DND-41 (cell line): ENCODE measurements at regions not wholly inside any gene's neighbourhood (a gene's known extent, or its start where the extent isn't known, plus 50 kb on each side); places are given as distances from the start of the nearest gene placed in this dataset.

Experiments used
- ATAC-seq: fragments of 200-7000 bp; cut with Tn5 transposase; 3 replicates; pipeline ENCODE4 v1.9.1; 2021; ENCODE audit warnings: low read depth; ENCODE audit not compliant: insufficient read depth
- DNase-seq: peaks from one replicate; pipeline ENCODE4 v3.0.0-alpha.2; 2020
- H2AFZ ChIP-seq: 2 replicates; pipeline ENCODE4 v1.6.0; 2012; ENCODE audit warnings: low read depth, low read length
- H3K27ac ChIP-seq: 2 replicates; pipeline ENCODE4 v1.5.1; 2012; ENCODE audit warnings: low read length, inconsistent platforms
- H3K27me3 ChIP-seq: fragments of 200-600 bp; sonication (generic); 2 replicates; pipeline ENCODE4 v1.6.0; 2012; ENCODE audit warnings: low read length, mild to moderate bottlenecking, inconsistent platforms; ENCODE audit not compliant: insufficient read depth, poor library complexity
- H3K36me3 ChIP-seq: 2 replicates; pipeline ENCODE4 v1.5.1; 2012; ENCODE audit warnings: low read length, inconsistent platforms; ENCODE audit not compliant: insufficient read depth
- H3K4me1 ChIP-seq: 2 replicates; pipeline ENCODE4 v1.5.1; 2012; ENCODE audit warnings: mild to moderate bottlenecking, low read length; ENCODE audit not compliant: insufficient read depth
- H3K4me2 ChIP-seq: 2 replicates; pipeline ENCODE4 v1.6.0; 2012; ENCODE audit warnings: mild to moderate bottlenecking, moderate library complexity, low read length, inconsistent platforms; ENCODE audit not compliant: insufficient read depth
- H3K4me3 ChIP-seq, 2 experiments: fragments of 200-600 bp in 1 of 2; shearing (Covaris generic) in 1 of 2; 2 replicates each; pipeline ENCODE4 v1.5.1; 2012 to 2016; ENCODE audit warnings: inconsistent platforms in 2 of 2, low read length in 2 of 2, mild to moderate bottlenecking in 2 of 2, low read depth in 1 of 2, moderate library complexity in 1 of 2
- H3K79me2 ChIP-seq: 2 replicates; pipeline ENCODE4 v1.6.0; 2012; ENCODE audit warnings: low read length, inconsistent platforms; ENCODE audit not compliant: insufficient read depth
- H3K9ac ChIP-seq: 2 replicates; pipeline ENCODE4 v1.6.0; 2012; ENCODE audit warnings: low read depth, mild to moderate bottlenecking, inconsistent platforms, low read length, moderate library complexity
- H3K9me3 ChIP-seq: 2 replicates; pipeline ENCODE4 v1.5.1; 2012; ENCODE audit warnings: low read length, moderate library complexity, mild to moderate bottlenecking, inconsistent platforms; ENCODE audit not compliant: insufficient read depth, severe bottlenecking
- H4K20me1 ChIP-seq: 2 replicates; pipeline ENCODE4 v1.6.0; 2012; ENCODE audit warnings: low read length; ENCODE audit not compliant: insufficient read depth
- EZH2 ChIP-seq: IDR thresholded peaks from 3 replicates; pipeline ENCODE4 v1.6.1; 2012; ENCODE audit warnings: borderline replicate concordance, low read depth, mild to moderate bottlenecking, moderate library complexity, low read length, inconsistent platforms; ENCODE audit not compliant: severe bottlenecking
- TF ChIP-seq, protein P1 (sequence below): IDR thresholded peaks from 2 replicates; pipeline ENCODE4 v1.5.1; 2012; ENCODE audit warnings: borderline replicate concordance, low read length, moderate library complexity, mild to moderate bottlenecking; ENCODE audit not compliant: poor library complexity, severe bottlenecking; ENCODE audit errors: extremely low read depth

GRCh38 chr10:36761121-36761520 is 364.3 kb upstream of the ANKRD30A start:
- Histone ChIP-seq H3K4me3 (no peak overlapping the region), H3K4me2 (no peak overlapping the region), H3K27ac (no peak overlapping the region), H3K27me3 (no peaks in the 10 kb centered on the region), H3K79me2 (no peaks in the 10 kb centered on the region), H3K4me1 (no peaks in the 10 kb centered on the region), H3K9ac (no peak overlapping the region), H3K9me3 (no peaks in the 10 kb centered on the region), H2AFZ (no peak overlapping the region), H4K20me1 (no peaks in the 10 kb centered on the region), H3K36me3 (no peaks in the 10 kb centered on the region)
- DNase-seq (no peak), ATAC-seq (no peak)
- no peak for TF ChIP-seq EZH2
- TF ChIP-seq, protein P1, sequence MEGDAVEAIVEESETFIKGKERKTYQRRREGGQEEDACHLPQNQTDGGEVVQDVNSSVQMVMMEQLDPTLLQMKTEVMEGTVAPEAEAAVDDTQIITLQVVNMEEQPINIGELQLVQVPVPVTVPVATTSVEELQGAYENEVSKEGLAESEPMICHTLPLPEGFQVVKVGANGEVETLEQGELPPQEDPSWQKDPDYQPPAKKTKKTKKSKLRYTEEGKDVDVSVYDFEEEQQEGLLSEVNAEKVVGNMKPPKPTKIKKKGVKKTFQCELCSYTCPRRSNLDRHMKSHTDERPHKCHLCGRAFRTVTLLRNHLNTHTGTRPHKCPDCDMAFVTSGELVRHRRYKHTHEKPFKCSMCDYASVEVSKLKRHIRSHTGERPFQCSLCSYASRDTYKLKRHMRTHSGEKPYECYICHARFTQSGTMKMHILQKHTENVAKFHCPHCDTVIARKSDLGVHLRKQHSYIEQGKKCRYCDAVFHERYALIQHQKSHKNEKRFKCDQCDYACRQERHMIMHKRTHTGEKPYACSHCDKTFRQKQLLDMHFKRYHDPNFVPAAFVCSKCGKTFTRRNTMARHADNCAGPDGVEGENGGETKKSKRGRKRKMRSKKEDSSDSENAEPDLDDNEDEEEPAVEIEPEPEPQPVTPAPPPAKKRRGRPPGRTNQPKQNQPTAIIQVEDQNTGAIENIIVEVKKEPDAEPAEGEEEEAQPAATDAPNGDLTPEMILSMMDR: no peak

DNA sequence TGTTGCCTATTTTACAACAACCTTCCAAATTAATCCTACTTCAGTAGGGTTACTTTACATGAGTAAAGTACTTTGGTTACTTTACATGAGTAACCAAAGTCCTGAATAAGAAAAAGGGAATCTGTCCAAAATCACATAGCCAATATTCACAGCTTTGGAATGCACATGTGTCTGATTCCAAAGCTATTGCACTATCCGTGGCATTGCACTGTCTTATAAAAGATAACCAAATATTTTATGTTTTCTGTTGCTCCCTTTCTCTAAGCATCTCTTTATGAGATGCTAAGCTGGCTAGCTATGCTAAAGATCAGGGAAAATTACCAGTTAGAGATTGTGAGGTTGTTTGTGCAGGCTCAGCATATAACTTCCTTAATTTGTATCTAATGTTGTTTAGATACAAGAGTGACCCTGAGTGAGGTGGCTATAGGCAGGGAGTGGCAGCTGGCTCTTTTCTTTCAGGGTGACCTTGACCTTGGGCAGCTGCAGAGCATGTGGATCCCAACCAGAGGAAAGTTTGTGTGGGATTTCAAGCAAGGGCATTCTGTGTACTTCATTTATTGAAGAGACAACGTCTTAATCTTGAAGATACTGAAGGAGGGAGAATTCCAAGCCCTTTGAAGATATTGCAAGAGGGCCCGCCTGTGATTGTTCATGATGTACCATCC is 366.1 kb upstream of the ANKRD30A start:
- no peak for TF ChIP-seq EZH2
- TF ChIP-seq, protein P1: no peak
- no peak for ATAC-seq
- no peaks in the 10 kb centered on the region for H4K20me1 ChIP-seq
- no peak overlapping the region for H2AFZ ChIP-seq
- H3K27ac ChIP-seq: no peak overlapping the region
- H3K9me3 ChIP-seq: no peaks in the 10 kb centered on the region
- H3K79me2 ChIP-seq: no peaks in the 10 kb centered on the region
- H3K4me1 ChIP-seq: no peaks in the 10 kb centered on the region
- H3K9ac ChIP-seq: no peak overlapping the region
- H3K4me2 ChIP-seq: no peak overlapping the region
- no peaks in the 10 kb centered on the region for H3K36me3 ChIP-seq
- no peaks in the 10 kb centered on the region for H3K27me3 ChIP-seq
- DNase-seq: no peak
- no peak overlapping the region for H3K4me3 ChIP-seq

- Histone ChIP-seq H3K79me2 (no peaks in the 10 kb centered on the region), H2AFZ (no peak overlapping the region), H3K36me3 (no peaks in the 10 kb centered on the region), H3K27ac (no peak overlapping the region), H3K4me1 (no peaks in the 10 kb centered on the region), H3K9me3 (no peaks in the 10 kb centered on the region), H3K4me3 (no peak overlapping the region), H3K9ac (no peak overlapping the region), H3K4me2 (no peak overlapping the region), H4K20me1 (no peaks in the 10 kb centered on the region), H3K27me3 (no peaks in the 10 kb centered on the region)
- DNase-seq (no peak), ATAC-seq (no peak)
- TF ChIP-seq, protein P1: no peak
- no peak for TF ChIP-seq EZH2
These were observed 377.1 kb upstream of the ANKRD30A start for GRCh38 chr10:36748128-36748871.
